Inferior parietal cortex (tissue), 1 donor: ENCODE measurements at regions not wholly inside any gene's neighbourhood (a gene's known extent, or its start where the extent isn't known, plus 50 kb on each side); places are given as distances from the start of the nearest gene placed in this dataset.
"Not testable (repeated sequence)": the region's sequence is repeated elsewhere in the genome, so short reads cannot be mapped to it uniquely, and the experiment has no call there.

ENCODE experiments used
- DNase-seq: peaks from one replicate; pipeline ENCODE4 v3.0.0-alpha.2; 2016; ENCODE audit errors: extremely low spot score

DNA sequence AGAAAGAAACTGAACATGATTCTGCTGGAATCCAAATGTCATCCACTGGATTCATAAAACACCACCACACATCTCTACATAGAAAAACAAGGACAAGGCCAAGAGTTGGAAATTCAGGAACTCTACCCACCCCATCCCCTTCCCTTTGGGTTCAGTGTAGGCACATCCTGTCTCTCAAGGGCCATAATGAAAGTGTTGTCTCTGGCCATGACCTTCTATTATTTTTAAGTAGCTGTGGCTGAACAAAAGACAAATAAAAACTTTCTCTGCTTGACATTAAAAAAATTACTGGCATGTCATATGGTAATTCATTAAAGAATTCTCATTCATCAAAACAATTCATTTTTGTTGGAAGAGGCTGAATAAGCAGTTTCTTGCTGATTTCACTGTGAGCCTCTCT, 54.9 kb upstream of the ZBTB18 start:
- DNase-seq = no peak

- no peak for DNase-seq
Measured at GRCh38 chr1:243991650-243992049, 59.4 kb upstream of the ZBTB18 start.

DNA sequence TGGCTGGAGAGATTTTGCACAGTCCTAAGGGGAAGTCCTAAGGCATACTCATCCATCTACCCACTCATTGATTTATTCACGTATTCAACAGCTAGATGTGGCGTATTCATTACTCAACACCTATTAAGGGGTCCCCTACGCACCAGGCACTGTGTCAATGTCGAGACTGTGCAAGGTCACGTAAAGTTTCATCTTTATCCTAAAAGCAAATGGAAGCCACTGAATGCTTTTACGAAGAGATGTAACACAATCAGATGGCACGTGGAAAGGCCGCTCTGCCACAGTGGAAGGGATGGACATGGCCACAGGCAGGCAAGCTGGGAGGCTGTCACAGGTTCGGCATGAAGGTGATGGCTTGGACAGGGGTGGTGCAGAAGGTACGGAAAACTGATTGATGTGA, 66.3 kb upstream of the ZBTB18 start:
- DNase-seq = no peak

GRCh38 chr1:243982447-243983018, 68.5 kb upstream of the ZBTB18 start:
- DNase-seq = no peak

GRCh38 chr1:243980471-243980870, 70.6 kb upstream of the ZBTB18 start:
- no peak for DNase-seq

GRCh38 chr1:243980071-243980470, 71.0 kb upstream of the ZBTB18 start:
- no peak for DNase-seq

DNA sequence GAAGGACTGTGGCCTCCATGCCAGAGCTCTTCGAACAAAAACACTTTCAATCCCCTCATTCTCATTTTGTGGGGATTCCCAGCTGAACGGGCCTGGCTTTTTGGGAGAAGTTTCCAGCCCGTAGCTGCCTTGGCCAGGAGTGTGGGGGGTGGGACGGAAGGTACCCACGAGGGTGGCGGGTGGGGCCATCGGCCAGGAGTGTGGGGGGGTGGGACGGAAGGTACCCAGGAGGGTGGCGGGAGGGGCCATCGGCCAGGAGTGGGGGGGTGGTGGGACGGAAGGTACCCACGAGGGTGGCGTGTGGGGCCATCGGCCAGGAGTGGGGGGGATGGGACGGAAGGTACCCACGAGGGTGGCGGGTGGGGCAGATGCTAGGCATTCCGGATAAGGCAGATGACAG, 71.7 kb upstream of the ZBTB18 start:
- DNase-seq = no peak

DNA sequence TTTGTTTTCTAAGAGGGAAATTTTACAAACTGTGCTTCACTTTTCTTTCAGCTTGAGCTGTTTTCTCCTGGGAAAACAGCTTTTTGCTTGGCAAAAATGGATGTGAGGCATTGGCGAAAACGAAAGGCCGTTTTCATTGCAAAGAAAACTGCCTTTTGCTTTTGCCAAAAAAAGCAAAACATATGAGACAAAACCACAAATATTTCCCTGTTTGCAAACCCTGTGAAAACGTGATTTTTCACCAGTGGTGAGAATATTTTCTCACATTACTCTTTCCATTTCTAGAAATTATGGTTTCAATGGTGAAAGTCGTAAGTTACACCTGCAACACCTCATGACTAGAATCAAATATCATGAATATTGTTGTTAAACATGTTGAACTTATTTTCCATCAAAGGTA, 74.0 kb upstream of the ZBTB18 start:
- DNase-seq = no peak

DNA sequence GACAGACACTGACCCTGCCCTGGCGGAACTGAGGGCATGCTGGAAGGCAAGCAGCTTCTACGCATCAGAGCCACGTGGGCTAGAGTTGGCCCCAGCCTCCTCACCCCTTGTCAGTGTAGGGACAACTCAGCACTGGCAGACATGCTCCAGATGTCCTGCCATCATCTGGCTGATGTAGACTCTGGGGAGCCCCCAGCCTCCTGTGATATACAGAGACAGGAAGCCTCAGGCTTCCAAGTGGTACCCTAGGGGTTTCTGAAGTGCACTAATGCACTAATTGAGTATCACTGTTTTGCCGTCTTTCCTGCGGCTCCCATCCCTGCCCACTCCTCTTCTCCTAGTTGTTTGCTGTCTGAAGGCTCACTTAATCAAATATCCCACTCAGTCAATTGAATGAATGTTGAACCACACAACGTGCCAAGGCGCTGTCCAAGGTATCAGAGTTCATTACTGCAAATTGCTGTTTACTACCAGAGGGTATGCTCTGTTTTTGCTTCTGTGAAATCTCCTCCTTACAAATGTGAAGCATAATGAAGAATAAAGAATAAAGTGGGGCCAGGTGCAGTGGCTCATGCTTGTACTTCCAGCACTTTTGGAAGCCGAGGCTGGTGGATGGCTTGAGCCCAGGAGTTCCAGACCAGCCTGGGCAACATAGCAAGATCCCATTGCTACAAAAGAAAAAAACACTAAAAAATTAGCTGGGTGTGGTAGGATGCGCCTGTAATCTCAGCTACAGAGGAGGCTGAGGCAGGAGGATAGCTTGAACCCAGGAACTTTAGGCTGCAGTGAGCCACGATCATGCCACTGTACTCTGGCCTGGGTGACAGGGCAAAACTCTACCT, 76.4 kb upstream of the ZBTB18 start:
- no peak for DNase-seq

DNA sequence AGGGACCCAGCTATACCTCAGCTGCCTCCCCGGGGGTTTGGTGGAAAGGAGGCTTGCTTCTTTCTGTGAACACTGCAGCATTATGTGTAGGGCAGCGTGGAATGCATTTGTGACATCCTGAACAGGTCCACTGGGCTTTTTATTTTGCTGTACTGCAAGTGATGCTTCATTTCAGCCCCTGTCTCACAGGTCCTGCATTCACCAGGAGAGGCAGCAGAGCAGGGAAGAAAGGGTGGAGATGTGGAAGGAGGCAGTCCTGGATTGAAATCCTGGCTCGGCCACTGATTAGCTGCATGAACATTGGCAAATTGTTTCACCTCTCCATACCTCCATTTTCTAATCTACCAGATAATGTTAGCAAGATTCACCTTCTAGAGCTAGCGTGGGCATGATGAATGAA, 77.9 kb upstream of the ZBTB18 start:
- no peak for DNase-seq

- no peak for DNase-seq
Measured at GRCh38 chr1:243970077-243970476, 81.0 kb upstream of the ZBTB18 start.

DNA sequence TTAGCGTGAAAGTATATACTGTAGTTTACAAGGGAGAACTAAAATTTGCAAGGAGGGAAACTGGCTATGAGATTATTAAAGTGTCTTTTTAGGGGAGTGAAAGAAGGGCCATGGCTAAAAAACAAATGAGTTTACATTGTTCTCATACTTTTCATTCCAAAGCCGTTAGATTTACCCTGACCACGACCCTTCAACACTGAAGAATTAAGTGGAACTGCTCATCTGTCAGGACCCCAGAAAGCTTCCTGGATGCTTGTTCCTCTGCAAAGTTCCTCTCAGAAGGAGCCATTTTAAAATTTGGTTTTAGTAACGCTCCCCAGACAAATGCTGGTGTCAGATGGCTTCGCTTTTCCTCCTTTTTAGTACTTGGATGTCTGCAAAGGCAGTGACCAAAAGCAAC, 82.7 kb upstream of the ZBTB18 start:
- DNase-seq = no peak

DNA sequence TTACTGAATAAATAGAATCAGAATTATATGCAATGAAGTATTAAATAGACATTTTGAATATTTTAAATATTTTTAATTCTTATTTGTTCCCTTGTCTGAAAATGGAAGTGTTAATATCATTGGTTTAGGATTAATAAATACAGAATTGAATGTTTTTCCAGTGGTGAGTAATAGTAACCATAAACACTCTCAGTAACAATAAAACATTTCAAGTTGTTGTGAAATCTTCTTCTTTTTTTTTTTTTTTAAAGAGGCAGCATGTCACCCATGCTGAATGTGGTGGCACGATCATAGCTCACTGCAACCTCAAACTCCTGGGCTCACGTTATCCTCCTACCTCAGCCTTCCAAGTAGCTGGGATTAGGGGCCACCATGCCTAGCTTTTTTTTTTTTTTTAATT, 86.2 kb upstream of the ZBTB18 start:
- DNase-seq = no peak

DNA sequence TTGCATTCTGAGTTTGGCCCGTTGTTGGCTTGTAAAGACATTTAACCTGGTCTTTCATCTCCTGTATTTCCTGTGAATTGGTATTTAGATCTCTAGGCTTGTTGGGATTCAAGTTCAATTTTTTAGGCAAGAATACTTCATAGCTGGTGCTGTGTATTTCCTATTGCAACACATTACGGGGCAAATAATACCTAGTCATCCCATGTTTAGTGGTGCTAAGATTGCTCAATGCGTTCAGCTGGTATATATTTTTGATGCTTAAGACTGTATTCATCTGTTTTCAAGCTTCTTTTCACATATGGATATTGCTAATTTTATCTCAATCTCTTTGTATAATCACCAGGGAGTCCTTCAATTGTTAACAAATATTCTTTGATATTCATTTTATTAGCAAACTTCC, 87.5 kb upstream of the ZBTB18 start:
- DNase-seq = no peak

DNA sequence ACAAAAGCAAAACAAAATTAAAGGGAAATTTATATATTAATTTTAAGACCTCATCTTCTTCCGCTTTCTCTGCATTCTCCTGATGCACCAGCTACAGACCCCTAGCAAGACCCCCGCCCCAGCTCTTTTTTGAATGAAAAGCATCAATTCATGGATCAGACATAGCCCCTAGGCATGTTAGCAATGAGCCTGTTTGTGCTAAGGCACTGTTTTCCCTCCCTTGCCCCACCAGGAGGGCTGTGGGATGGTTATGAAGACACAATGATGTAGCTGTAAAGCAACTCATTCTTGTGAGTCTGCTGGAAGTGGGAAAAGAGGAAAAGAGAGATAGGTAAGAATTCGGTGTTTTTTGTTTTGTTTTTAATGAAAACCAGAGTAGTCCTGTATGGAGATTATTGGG, 88.5 kb upstream of the ZBTB18 start:
- no peak for DNase-seq

- DNase-seq = no peak
Measured at GRCh38 chr1:243959998-243960397, 91.1 kb upstream of the ZBTB18 start.

DNA sequence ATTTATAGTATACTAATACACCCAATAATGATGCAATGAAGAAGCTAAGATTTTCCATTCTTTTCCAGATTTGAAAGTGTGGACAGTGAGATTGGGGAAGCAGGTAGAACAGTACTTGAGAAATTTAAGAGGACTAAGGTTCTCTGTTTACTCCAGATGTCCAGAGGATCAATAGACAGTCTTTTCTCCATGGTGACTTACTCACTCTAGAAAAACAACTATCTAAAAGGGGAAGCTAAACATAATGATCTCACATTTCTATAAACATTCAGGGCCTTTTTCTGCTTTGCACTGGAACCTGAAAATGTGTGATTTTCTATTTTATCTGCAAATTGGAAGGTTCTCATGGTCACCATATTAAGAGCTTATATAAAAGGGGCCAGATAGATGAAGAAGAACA, 93.9 kb upstream of the ZBTB18 start:
- no peak for DNase-seq

DNA sequence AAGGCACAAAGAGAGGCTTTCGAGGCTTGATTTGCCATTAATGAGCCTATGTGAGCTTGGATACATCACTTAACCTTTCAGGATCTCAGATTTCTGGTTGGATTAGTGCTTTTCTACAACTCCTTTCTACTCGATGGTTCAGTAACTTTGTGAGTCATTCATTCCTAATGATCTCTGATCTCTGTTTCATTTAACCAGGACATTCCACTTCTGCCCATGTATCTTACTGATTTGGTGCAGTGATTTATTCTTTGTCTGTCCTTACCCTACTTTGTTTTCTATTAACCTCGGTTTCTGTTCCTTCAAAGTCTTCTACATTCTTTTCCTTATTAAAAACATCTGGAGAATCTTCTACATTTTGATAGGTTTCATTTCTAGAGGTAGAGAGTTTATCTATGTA, 94.6 kb upstream of the ZBTB18 start:
- DNase-seq = no peak

GRCh38 chr1:243951207-243951606, 99.9 kb upstream of the ZBTB18 start:
- DNase-seq = not testable (repeated sequence)

- DNase-seq = no peak
Measured at GRCh38 chr1:243950166-243950565, 100.1 kb upstream of the AKT3 start.

DNA sequence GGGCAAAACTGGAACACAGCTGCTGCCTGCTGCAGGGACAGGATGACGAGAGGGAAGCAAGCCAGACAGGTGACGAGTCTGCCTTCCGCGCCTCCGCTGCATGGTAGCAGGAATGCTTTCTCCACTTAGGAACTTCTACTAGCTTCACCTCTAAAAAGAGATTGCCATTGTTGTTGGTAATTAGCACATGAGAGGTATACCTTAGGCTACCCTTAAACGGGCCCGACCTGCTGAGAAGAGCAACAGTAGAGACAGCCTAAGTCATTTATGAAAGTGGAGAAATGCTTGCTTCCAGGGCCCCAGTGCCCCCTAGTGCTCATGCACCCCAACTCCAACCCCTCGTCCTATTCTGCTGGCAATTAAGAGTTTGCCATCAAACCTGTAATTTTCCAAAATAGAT, 96.9 kb upstream of the AKT3 start:
- no peak for DNase-seq

GRCh38 chr1:243946253-243946652, 96.2 kb upstream of the AKT3 start:
- no peak for DNase-seq

- no peak for DNase-seq
Measured at GRCh38 chr1:243945727-243946126, 95.7 kb upstream of the AKT3 start.
